HG02623 (cell line): ENCODE measurements at regions not wholly inside any gene's neighbourhood (a gene's known extent, or its start where the extent isn't known, plus 50 kb on each side); places are given as distances from the start of the nearest gene placed in this dataset.

Experiments used
- ATAC-seq: cut with Tn5 transposase; IDR thresholded peaks from one replicate; pipeline ENCODE4 v1.9.1; 2021; ENCODE audit warnings: moderate library complexity; ENCODE audit not compliant: unreplicated experiment

DNA sequence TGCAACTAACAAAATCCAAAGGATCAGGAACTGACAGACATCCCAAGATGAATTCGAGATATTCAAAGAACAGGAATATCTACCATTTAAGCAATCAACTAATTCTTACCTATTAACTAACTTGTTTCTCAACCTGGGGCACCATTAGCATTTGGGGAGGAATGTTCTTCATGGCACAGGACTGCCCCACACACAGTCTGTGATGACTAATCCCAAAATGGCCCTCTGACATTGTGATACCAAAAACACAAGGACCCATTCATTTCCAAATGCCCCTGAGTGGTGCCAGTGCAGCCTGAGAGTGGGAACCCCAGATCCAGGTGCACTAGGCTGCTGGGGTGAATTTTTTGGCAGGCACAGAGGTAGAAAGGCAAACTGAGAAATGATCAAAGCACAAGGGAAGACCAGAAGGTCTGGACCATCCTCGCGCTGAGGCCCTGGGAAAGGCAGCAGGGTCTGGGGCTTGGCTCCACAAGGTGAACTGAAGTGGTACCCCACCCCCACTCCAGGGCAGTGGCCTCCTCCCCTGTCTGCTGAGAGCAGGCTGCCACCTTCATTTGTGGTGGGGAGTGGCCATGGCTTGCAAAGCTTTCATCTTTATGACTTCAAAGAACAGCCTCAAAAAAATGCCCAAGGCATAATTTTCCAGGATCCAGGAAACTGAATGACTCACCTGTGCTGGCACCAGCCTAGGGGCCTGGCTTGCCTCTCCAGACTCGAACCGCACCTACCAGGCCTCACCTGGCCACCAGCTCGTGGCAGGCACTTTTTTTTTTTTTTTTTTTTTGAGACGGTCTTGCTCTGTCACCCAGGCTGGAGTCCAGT lies 122.4 kb downstream of the BCOR start:
- no peak for ATAC-seq

DNA sequence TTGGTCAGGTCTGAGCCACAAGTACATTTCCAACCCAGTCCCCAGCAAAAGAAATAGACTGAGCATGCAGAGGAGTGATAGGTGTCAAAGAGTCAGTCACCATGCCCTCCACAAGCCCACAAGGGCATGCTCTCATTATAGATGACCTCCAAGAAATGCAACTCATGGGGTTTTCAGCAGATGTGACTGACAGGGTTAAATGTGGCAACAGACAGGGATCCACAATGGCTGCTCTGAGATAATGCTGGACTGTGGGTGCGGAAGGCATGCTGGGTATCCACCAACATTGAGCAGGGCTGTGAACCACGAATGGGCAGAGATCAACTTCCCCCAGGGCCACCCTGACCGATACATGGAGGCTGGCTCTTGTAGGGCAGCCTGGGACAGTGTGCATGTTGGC lies 115.8 kb downstream of the BCOR start:
- ATAC-seq, result no peak

DNA sequence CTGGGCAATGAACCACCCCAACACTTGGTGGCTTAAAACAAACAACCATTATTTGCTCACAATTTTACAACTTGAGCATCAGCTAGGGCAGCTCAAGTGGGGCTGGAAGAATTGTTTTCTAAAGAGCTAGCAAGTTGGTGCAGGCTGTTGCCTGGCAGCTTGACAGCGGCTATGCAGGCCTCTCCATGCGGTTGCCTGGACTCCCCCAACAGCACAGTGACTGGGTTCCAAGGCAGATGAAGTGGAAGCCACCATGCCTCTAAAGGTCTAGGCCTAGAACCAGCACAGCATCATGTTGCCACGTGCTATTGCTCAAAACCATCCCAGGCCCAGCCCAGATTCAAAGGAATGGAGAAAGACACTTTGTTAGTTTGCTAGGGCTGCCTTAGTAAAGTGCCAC lies 114.8 kb downstream of the BCOR start:
- no peak for ATAC-seq

DNA sequence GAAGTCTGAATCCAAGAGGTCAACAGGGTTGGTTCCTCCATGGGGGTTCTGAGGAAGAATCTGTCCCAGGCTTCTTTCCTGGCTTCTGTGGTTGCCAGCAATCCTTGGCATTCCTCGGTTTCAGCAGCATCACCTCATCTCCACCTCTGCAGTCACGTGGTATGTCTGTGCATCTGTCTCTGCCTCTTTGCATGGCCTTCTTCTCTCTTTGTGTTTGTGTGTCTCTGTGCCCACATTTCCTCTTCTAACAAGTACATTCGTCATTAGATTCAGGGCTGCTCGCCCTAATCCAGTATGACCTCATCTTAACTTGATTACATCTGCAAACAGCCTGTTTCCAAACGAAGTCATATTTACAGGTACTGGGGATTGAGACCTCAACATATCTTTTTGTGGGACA lies 114.0 kb downstream of the BCOR start:
- ATAC-seq, result no peak

DNA sequence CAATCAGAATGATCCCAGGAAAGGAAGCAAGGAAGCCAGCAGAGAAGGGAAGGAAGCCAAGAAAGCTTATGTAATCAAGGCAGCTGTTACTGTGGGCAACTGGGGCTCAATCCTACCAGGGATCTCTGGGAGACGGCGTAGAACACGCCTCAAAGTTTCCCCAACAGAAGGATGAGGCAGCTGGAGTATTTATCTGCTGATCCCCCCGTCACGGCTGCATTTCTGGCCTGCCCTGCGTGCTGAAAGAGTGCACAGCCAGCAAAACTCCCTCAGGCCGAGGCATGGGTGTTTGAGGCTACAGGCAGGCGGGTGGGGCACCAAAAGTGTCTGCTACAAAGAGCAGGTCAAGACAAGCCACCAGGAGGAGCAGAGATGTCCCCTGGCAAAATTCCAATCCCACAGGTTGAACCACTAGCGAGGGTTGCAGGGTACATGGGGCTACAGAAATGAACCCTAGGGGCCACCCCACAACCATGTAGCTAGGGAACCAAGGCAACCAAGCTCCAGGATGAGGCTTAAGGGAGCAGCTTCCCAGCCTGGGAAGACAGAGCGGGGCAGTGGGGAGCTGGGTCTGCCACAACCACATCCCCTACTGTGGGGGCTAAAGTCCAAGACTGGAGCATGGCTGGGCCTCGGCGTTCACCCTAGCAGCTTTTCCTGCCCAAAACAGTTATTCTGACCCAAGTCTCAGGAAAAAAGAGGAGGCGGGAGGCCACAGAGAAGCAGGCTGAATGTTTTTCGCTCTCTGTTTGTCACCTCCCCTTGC lies 113.4 kb downstream of the BCOR start:
- no peak for ATAC-seq

DNA sequence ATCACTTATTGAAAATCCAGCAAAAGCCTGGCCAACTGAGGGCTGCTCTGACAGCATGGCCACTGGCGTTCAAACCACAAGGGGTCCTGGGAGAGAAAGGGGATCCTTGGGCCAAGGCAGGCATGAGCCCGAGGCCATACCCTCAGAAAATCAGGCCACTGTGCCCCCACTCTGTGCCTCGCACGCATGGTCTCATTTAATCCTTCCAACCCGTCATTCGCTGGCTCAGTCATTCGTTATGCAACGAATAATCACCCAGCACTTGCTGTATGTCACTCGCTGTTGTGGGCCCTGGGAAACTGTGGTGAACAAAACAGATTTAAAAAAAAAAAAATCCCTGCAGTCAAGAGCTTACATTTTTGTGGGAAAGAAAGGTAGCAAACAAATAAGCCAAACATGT lies 112.7 kb downstream of the BCOR start:
- ATAC-seq, result no peak

DNA sequence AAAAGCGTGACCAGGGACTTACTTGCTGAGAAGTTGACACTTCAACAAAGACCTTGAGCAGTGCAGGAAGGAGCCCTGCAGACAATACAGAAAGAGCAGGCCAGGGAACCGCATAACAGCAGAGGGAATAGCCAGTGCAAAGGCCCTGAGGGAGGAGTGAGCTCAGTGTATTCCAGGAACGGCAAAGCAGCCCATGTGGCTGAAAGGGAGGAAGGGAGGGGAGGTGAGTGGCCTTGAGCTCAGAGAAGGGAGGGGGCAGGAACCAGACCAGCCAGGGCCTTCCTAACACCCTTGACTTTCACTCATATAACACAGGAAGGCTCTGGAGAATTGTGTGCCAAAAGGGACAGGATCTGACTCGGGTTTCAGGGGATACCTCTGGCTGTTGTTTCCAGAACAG lies 112.2 kb downstream of the BCOR start:
- no peak for ATAC-seq

DNA sequence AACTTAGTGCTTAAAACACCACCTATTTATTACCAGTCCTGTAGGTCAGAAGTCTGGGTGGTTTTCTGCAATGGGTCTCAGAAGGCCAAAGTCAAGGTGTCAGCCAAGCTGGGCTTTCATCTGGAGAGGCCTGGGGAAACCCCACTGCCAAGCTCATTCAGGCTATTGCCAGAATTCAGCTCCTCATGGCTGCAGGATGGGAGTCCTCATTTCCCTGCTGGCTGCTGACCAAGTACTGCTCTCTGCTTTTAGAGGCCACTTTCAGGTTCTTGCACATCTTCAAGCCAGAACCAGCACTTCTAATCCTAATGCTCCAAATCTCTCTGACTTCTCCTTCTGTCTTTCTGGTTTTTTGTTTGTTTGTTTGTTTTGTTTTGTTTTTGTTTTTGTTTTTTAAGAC lies 109.3 kb downstream of the BCOR start:
- no peak for ATAC-seq

DNA sequence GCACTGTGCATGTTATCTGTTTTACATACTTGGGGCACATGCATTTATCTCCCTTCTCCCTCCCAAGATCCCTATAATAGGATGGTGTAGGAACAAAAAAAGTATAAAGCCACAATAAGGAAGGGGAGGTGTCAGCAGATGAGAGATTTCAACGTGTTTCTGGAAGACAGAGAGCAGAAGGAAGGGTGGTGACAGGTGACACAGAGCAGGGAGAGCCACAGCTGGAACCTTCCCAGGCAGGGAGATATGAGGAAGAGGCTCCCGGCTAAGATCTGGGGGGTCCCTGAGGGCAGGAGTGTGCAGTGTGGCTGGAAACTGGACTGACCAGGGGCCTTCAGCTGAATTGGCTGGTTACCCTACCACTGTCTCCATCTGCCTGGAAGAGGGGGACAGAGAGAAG lies 107.4 kb downstream of the BCOR start:
- ATAC-seq, result no peak

DNA sequence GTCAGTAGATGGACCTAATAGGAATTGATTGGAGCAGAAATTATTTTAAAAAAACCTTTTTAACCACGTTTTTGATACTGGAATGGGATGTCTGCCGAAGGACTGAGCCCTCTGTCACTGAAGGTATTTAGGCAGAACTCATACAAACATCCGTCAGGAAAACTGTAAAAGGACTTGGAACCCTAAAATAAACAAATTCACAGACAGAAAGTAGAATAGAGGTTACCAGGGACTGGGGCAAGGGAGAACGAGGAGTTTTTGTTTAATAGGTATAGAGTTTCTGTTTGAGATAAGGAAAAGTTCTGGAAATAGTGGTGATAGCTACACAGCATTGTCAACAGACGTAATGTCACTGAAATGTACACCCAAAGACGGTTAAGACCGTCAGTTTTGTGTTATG lies 105.5 kb downstream of the BCOR start:
- ATAC-seq, result no peak

DNA sequence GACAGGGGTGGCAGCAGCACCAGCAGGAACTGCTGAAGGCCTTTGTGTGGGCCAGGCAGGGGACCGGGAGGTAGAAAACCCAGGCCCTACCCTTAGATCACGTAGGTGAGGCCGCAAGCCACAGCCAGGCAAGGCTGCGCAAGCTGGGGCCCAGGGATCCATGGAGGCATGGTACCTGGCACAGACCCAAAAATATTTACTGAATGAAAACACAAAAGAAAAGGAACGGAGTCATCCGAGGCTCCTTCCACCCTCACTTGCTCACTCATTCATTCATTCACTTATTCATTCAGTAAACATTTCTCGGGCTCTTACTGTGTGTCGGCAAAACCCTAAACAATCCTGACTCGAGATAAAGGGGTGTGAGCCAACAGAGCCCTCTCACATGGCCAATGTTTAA lies 102.3 kb downstream of the BCOR start:
- ATAC-seq, result no peak

DNA sequence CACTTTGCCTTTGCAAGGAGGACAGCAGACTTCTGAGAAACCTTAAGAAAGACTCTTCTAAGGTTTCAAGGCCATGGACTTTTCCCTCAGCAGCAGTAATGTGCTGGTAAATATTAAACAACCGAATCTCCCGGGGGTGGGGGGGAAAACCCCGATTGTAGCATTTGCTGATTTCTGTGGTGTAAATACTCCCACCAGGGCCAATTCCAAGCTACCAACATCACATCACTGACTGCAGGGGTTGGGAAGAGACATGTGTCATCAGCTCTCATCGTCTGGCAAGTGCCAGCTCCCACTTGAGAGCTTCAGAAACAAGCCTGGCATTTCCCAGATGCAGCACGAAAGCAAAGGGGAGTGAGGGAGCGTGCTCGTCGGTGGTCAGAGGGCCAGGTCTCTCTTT lies 101.2 kb downstream of the BCOR start:
- no peak for ATAC-seq

DNA sequence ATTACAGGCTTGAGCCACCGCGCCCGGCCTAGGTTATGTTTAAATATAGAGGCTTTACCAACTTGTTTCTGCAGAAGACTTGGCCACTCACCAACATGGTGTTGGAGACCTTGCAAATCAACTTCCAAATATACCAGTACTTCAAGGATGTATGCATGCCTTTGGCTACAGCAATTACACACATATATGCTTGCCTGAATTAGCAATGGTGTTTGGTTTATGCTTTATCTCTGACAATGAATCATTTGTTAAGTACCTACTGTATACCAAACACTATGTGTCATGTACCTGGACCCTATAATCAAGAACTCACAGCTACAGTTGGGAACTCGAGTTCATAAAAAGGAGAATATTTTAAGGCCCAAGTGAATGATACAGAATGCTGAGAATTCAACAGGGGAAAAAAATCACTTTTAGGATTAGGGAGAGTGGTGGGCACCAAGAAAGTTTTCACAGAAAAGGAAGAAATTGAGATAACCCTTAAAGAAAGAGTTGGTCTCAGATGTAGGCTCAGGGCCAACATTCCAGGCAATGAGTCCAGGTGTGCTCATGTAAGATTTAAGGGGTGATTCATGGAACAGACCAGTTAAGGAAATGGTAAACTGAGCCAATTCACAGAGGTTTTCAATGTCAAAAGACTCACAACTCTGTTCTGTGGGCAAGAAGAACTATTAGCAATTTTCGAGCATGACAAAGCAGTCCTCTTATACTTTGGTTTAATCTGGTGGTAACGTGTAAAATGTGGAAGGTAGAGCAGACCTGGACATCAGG lies 98.9 kb downstream of the BCOR start:
- ATAC-seq, result no peak
